ENCODE measurements at regions not wholly inside any gene's neighbourhood (a gene's known extent, or its start where the extent isn't known, plus 50 kb on each side); places are given as distances from the start of the nearest gene placed in this dataset.

DNA sequence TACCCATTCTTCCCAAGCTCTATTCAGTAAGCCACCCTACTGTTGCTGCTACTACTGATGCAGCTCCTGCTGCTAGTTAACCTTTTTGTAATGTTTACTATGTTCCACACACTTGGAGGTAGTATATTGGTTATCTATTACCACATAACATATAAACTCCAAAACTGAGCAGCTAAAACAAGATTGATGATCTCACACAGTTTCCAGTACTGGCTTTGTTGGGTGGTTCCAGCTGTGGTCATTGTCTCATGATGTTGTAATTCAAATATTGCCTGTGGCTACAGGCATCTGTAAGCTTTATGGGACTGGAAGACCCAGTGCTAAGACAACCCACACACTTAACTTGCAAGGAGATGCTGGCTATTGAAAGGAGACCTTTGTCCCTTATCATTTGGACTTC lies 556.2 kb upstream of the SUCLG2 start:
- Histone ChIP-seq H3K27me3 (no peaks in the 10 kb centered on the region), H3K9me3 (no peaks in the 10 kb centered on the region), H3K36me3 (no peaks in the 10 kb centered on the region), H3K4me3 (no peak overlapping the region), H3K27ac (no peak overlapping the region), H3K4me1 (no peaks in the 10 kb centered on the region)
- no peak for TF ChIP-seq EP300 (IDR thresholded peaks at IDR 0.05)
- TF ChIP-seq POLR2A (IDR thresholded peaks at IDR 0.05), result no peak
- TF ChIP-seq, protein P1, sequence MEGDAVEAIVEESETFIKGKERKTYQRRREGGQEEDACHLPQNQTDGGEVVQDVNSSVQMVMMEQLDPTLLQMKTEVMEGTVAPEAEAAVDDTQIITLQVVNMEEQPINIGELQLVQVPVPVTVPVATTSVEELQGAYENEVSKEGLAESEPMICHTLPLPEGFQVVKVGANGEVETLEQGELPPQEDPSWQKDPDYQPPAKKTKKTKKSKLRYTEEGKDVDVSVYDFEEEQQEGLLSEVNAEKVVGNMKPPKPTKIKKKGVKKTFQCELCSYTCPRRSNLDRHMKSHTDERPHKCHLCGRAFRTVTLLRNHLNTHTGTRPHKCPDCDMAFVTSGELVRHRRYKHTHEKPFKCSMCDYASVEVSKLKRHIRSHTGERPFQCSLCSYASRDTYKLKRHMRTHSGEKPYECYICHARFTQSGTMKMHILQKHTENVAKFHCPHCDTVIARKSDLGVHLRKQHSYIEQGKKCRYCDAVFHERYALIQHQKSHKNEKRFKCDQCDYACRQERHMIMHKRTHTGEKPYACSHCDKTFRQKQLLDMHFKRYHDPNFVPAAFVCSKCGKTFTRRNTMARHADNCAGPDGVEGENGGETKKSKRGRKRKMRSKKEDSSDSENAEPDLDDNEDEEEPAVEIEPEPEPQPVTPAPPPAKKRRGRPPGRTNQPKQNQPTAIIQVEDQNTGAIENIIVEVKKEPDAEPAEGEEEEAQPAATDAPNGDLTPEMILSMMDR (IDR thresholded peaks at IDR 0.05), result no peak
- no peak for DNase-seq (ENCODE audit: low spot score in 2 of 2)

DNA sequence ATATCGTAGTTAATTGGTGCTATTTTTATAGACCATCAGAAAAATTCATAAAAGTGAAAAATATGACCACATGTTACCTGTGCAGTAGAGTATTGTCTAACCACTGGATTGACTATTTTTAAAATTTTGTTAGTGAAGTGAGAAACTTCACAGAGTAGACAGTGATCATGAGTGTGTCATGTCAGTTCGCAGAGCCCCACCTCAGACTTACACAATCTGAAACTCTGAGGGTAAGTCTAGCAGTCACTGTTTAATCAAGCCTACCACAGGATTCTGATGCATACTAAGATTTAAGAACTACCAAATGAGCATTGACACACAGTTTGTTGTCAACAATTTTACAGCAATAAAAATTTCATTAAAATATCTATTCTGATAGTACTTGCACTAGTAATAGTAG lies 552.9 kb upstream of the SUCLG2 start:
- Histone ChIP-seq H3K27me3 (no peaks in the 10 kb centered on the region), H3K36me3 (no peaks in the 10 kb centered on the region), H3K27ac (no peak overlapping the region), H3K4me1 (no peaks in the 10 kb centered on the region), H3K9me3 (peaks cover 0 to 10% (median 3%) of the 10 kb centered on the region in 4 donors), H3K4me3 (no peak overlapping the region)
- TF ChIP-seq EP300 (IDR thresholded peaks at IDR 0.05) (no peak), POLR2A (IDR thresholded peaks at IDR 0.05) (no peak)
- TF ChIP-seq, protein P1 (IDR thresholded peaks at IDR 0.05), result no peak
- no peak for DNase-seq (ENCODE audit: low spot score in 2 of 2)
- 86 to 88% methylated on average over 2 of the region's 2 CpGs for WGBS, 2 donors

DNA sequence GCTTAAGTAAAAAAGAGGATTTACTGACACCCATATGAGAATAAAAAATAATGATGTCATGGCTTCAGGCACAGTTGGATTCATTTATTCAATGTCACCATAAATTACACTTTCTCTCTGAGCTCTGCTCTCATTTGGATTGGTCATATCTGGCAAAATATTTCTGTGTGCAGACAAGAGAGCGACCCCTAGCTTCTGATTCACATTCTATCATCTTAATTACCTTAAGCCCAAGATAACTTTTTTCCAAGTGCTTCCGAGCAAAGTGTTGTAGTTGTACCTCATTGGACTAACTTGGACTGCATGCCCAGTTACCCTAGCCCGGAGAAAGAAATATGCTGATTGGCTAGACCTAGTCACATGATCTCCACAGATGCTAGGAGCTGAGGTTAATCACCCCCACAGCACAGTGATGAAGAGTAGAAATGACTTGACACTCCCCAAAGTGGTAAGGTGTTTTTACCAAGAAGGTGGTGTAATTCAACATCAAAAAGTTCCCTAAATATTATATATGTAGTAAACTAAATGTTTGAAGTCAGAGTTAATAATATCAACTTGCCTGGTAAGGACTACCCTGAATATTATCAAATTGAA lies 552.2 kb upstream of the SUCLG2 start:
- no peak overlapping the region for H3K4me3 ChIP-seq
- H3K27ac ChIP-seq, result no peak overlapping the region
- no peaks in the 10 kb centered on the region for H3K36me3 ChIP-seq
- H3K27me3 ChIP-seq, result no peaks in the 10 kb centered on the region
- WGBS, 2 donors, result 83 to 86% methylated on average over 3 of the region's 3 CpGs
- H3K4me1 ChIP-seq, result no peaks in the 10 kb centered on the region
- TF ChIP-seq, protein P1 (IDR thresholded peaks at IDR 0.05), result no peak
- no peak for TF ChIP-seq POLR2A (IDR thresholded peaks at IDR 0.05)
- no peak for TF ChIP-seq EP300 (IDR thresholded peaks at IDR 0.05)
- H3K9me3 ChIP-seq, result peaks cover 0 to 13% (median 3%) of the 10 kb centered on the region in 4 donors
- no peak for DNase-seq (ENCODE audit: low spot score in 2 of 2)

DNA sequence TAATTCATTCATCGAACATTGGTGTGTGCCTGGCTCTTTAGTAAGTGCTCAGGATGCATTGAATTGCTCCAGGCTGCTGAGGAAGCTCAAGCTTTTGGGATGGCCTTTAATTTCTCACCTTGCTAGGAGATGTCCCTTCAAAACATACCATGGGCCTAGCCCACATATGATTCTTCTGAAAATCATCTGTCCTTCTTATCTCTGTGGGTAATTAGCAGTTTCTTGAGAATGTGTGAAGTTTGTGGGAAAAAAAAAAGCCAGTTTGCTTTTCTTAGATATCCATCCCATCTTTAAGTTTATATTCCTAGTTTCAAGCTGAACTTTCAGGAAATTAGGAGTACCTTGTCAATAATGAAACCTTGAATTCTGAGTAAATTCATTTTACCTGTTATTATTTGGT lies 532.3 kb upstream of the SUCLG2 start:
- DNase-seq (ENCODE audit: low spot score in 2 of 2), result no peak
- no peaks in the 10 kb centered on the region for H3K9me3 ChIP-seq
- H3K4me3 ChIP-seq, result no peak overlapping the region
- H3K27me3 ChIP-seq, result no peaks in the 10 kb centered on the region
- 94 to 100% methylated on average over 1 of the region's 1 CpG for WGBS, 2 donors
- TF ChIP-seq, protein P1 (IDR thresholded peaks at IDR 0.05), result no peak
- no peak for TF ChIP-seq POLR2A (IDR thresholded peaks at IDR 0.05)
- no peak for TF ChIP-seq EP300 (IDR thresholded peaks at IDR 0.05)
- no peak overlapping the region for H3K27ac ChIP-seq
- no peaks in the 10 kb centered on the region for H3K4me1 ChIP-seq
- H3K36me3 ChIP-seq, result no peaks in the 10 kb centered on the region

DNA sequence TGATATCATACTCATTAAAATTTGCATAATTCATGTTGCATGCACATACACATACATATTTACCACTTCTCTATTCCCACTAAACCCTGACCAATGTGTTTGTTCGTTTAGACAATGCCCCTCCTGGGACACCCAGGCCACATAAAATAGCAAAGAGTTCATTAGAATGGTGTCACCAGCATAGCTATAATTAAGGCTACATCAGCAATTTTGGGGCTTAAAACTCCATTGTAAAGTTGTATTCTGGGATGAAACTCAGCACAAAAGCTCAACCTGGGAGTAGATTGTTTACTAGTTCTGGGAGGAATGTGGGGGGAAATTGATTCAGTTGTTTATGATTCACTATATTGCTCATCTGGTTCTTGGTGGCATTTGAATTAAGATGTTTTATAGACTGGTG lies 522.2 kb upstream of the SUCLG2 start:
- Histone ChIP-seq H3K4me1 (no peaks in the 10 kb centered on the region), H3K27me3 (no peaks in the 10 kb centered on the region), H3K27ac (no peak overlapping the region), H3K4me3 (no peak overlapping the region), H3K9me3 (peaks cover 0 to 34% (median 4%) of the 10 kb centered on the region in 4 donors), H3K36me3 (no peaks in the 10 kb centered on the region)
- 66% methylated on average over 1 of the region's 1 CpG for WGBS, 2 donors
- DNase-seq (ENCODE audit: low spot score in 2 of 2), result no peak
- TF ChIP-seq EP300 (IDR thresholded peaks at IDR 0.05) (no peak), POLR2A (IDR thresholded peaks at IDR 0.05) (no peak)
- TF ChIP-seq, protein P1 (IDR thresholded peaks at IDR 0.05), result no peak

All from tibial nerve (tissue), 4 donors.